ENCODE measurements at regions not wholly inside any gene's neighbourhood (a gene's known extent, or its start where the extent isn't known, plus 50 kb on each side); places are given as distances from the start of the nearest gene placed in this dataset.

DNA sequence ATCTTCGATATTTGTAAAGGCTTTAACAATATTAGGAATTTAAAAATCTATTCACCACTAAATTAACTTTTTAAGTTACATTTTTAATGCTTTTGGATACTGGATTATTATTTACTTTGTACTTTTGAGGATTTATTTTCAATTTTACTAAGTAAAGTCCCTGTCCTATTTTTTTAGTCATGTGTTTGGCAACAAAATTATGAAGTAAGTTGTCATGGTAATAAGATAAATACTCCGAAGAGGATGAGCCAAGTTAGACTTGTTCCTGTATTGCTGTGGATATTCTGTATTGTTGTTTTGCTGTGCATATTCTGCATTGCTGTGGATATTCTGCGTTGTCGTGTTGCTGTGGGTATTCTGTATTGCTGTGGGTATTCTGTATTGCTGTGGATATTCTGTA is 210.1 kb downstream of the MTRR start:
- intact Hi-C loops (cut with DNase I; ENCODE audit: low total_unique reads): no loop called here
- TF ChIP-seq, protein P1, sequence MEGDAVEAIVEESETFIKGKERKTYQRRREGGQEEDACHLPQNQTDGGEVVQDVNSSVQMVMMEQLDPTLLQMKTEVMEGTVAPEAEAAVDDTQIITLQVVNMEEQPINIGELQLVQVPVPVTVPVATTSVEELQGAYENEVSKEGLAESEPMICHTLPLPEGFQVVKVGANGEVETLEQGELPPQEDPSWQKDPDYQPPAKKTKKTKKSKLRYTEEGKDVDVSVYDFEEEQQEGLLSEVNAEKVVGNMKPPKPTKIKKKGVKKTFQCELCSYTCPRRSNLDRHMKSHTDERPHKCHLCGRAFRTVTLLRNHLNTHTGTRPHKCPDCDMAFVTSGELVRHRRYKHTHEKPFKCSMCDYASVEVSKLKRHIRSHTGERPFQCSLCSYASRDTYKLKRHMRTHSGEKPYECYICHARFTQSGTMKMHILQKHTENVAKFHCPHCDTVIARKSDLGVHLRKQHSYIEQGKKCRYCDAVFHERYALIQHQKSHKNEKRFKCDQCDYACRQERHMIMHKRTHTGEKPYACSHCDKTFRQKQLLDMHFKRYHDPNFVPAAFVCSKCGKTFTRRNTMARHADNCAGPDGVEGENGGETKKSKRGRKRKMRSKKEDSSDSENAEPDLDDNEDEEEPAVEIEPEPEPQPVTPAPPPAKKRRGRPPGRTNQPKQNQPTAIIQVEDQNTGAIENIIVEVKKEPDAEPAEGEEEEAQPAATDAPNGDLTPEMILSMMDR (IDR thresholded peaks at IDR 0.05): no peak

DNA sequence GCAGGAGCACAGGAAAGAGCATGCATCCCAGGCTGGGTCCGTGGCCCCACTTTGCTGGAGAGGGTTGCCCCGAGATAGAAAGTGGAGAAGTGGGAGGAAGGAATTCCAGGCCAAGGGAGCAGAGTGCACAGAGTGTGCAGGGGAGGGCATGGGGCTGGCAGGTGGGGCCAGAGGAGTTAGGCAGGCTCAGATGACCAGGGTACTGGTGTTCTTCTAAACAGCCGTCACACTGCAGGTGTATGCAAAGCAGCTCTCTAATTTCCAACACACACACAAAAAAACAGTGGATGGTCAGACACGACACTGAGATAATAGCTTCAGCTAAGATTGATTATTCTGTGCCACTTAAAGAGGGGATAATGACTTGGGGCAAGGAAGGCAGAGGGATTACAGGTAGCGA is 212.2 kb downstream of the MTRR start:
- H3K36me3 ChIP-seq: no peaks in the 10 kb centered on the region
- H3K9me3 ChIP-seq: no peaks in the 10 kb centered on the region
- H3K4me3 ChIP-seq: no peak overlapping the region
- intact Hi-C loops (cut with DNase I; ENCODE audit: low total_unique reads): no loop called here
- H3K27me3 ChIP-seq: no peaks in the 10 kb centered on the region
- no peaks in the 10 kb centered on the region for H3K4me1 ChIP-seq
- no peak overlapping the region for H3K27ac ChIP-seq
- no peak for DNase-seq
- TF ChIP-seq, protein P1 (IDR thresholded peaks at IDR 0.05): no peak

More for the DNA sequence above, 210.1 kb downstream of the MTRR start:
- Histone ChIP-seq H3K4me1 (no peaks in the 10 kb centered on the region), H3K9me3 (no peaks in the 10 kb centered on the region), H3K4me3 (no peak overlapping the region), H3K27ac (no peak overlapping the region), H3K36me3 (no peaks in the 10 kb centered on the region), H3K27me3 (no peaks in the 10 kb centered on the region)
- DNase-seq: no peak

DNA sequence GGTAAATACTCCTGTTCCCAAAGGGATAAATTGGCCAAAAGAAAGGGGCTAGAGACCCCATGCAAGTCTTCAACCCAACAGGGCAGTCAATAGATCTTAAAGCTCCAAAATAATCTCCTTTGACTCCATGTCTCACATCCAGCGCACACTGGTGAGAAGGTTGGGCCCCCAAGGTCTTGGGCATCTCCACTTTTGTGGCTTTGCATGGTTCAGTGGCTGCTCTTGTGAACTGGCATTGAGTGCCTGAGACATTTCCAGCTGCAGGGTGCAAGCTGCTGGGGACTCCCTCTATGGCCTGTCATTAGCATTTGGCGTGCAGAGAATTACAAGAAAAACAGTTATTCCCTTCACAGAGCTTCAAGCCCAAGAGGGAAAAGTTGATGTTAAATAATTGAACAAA is 224.7 kb downstream of the MTRR start:
- no peak overlapping the region for H3K27ac ChIP-seq
- no peaks in the 10 kb centered on the region for H3K27me3 ChIP-seq
- intact Hi-C loops (cut with DNase I; ENCODE audit: low total_unique reads): no loop called here
- TF ChIP-seq, protein P1 (IDR thresholded peaks at IDR 0.05): no peak
- no peak for DNase-seq
- no peaks in the 10 kb centered on the region for H3K4me1 ChIP-seq
- no peaks in the 10 kb centered on the region for H3K9me3 ChIP-seq
- H3K36me3 ChIP-seq: no peaks in the 10 kb centered on the region
- H3K4me3 ChIP-seq: no peak overlapping the region

DNA sequence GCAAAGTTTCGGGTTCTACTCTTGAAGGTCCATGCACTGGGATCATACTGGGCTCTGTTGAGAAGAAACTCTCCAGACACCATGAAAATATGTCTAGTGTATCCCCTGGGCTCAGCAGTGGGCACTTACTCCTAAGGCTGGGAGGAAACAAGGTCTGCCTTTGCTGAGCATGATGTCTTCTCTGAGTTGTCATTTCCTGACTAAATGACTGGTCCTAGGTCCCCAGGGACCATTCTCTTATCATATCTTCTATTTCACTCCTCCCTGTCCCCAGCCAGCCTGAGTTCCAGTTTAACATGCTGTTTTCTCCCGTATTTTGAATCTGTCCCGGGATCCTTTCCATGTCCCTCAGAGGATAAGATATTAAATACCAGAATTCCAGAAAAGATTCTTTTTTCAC is 225.4 kb downstream of the MTRR start:
- Histone ChIP-seq H3K9me3 (no peaks in the 10 kb centered on the region), H3K4me1 (no peaks in the 10 kb centered on the region), H3K4me3 (no peak overlapping the region), H3K27ac (no peak overlapping the region), H3K36me3 (no peaks in the 10 kb centered on the region), H3K27me3 (no peaks in the 10 kb centered on the region)
- no peak for DNase-seq
- intact Hi-C loops (cut with DNase I; ENCODE audit: low total_unique reads): no loop called here
- TF ChIP-seq, protein P1 (IDR thresholded peaks at IDR 0.05): no peak

DNA sequence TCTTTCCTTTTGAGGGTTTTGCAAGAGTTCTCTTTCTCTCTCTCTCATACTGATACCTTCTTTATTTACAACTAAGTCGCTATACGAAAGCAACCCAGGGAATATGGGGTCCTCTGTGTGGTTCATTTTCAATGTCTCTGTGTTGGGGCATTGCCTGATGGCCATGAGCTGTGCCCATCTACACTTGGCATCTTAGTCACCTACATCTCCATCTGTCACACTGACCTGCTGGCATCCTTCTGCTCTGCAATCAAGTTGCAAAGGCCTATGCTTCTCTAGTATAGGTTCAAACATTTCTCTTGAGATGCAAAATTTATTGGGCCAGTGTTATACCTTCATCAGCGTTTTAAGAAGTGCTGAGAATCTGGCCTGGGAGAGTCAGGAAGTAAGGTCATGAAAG is 228.2 kb downstream of the MTRR start:
- Histone ChIP-seq H3K27ac (no peak overlapping the region), H3K4me3 (no peak overlapping the region), H3K9me3 (no peaks in the 10 kb centered on the region), H3K4me1 (no peaks in the 10 kb centered on the region), H3K27me3 (no peaks in the 10 kb centered on the region), H3K36me3 (no peaks in the 10 kb centered on the region)
- DNase-seq: no peak
- intact Hi-C loops (cut with DNase I; ENCODE audit: low total_unique reads): no loop called here
- TF ChIP-seq, protein P1 (IDR thresholded peaks at IDR 0.05): no peak

DNA sequence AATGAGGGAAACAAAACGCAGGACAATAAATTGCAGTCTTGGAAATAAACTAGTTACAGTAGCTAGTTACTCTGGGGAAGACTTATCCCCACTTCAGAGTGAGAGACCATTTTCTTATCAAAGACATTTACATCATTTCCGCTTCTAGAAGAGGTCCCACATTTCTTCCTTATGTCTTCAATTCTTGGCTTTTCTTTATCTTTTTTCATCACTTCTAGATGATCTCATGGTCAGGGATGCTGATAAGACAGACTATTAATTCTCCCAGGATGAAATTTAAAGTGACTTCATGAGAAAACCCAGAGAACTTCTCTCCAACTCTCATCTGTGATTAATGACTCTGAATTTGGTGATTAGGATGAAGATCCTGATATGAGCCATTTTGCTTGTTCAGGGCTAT is 229.1 kb downstream of the MTRR start:
- no peaks in the 10 kb centered on the region for H3K27me3 ChIP-seq
- no peaks in the 10 kb centered on the region for H3K4me1 ChIP-seq
- no peak overlapping the region for H3K4me3 ChIP-seq
- no peak for DNase-seq
- H3K36me3 ChIP-seq: no peaks in the 10 kb centered on the region
- no peaks in the 10 kb centered on the region for H3K9me3 ChIP-seq
- TF ChIP-seq, protein P1 (IDR thresholded peaks at IDR 0.05): no peak
- no peak overlapping the region for H3K27ac ChIP-seq
- intact Hi-C loops (cut with DNase I; ENCODE audit: low total_unique reads): no loop called here

All from tibial artery (tissue), 4 donors.